ENCODE measurements at regions not wholly inside any gene's neighbourhood (a gene's known extent, or its start where the extent isn't known, plus 50 kb on each side); places are given as distances from the start of the nearest gene placed in this dataset.

- H3K14ac ChIP-seq (ENCODE audit: low read length): no peak overlapping the region
- H3K4me3 ChIP-seq (ENCODE audit: low read length in 2 of 2): no peak overlapping the region
- no peak overlapping the region for H3K4ac ChIP-seq (ENCODE audit: low read length)
- H3K36me3 ChIP-seq (replicated peaks in 1 of 2; ENCODE audit: control insufficient read depth in 2 of 2, insufficient read depth in 2 of 2, low read length in 2 of 2): no peaks in the 10 kb centered on the region
- WGBS, 2 donors (ENCODE audit: extremely low coverage in 2 of 2, insufficient read length in 2 of 2, insufficient replicate concordance in 1 of 2): no CpG with 5 or more reads among the region's 1 CpG
- H3K18ac ChIP-seq (ENCODE audit: low read length): no peak overlapping the region
- no peak overlapping the region for H2AK5ac ChIP-seq (ENCODE audit: low read depth, low read length)
- H2AFZ ChIP-seq (ENCODE audit: low read length): no peak overlapping the region
- no peak overlapping the region for H3K4me2 ChIP-seq (ENCODE audit: insufficient read depth, low read length, poor library complexity, severe bottlenecking)
- no peaks in the 10 kb centered on the region for H3K4me1 ChIP-seq (ENCODE audit: control insufficient read depth in 2 of 2, insufficient read depth in 1 of 2, low read depth in 1 of 2, low read length in 2 of 2)
- H3K27me3 ChIP-seq (ENCODE audit: control insufficient read depth in 3 of 3, insufficient read depth in 3 of 3, low read depth in 1 of 3, low read length in 3 of 3): no peaks in the 10 kb centered on the region
- no peak overlapping the region for H2BK12ac ChIP-seq (ENCODE audit: low read length)
- H2BK15ac ChIP-seq (ENCODE audit: low read length): no peak overlapping the region
- no peak overlapping the region for H4K8ac ChIP-seq (ENCODE audit: low read depth, low read length)
- no peak overlapping the region for H3K27ac ChIP-seq (replicated peaks; ENCODE audit: low read length)
- H2BK5ac ChIP-seq (ENCODE audit: low read length): no peak overlapping the region
- no peak overlapping the region for H2BK120ac ChIP-seq (ENCODE audit: low read depth, low read length)
- DNase-seq (ENCODE audit: low spot score): no peak
- no peak overlapping the region for H3K9ac ChIP-seq (ENCODE audit: low read depth, low read length, poor library complexity)
- H4K91ac ChIP-seq (ENCODE audit: low read depth, low read length, poor library complexity): no peak overlapping the region
- no peak overlapping the region for H3K23ac ChIP-seq (ENCODE audit: low read depth, low read length, poor library complexity)
- H3K79me1 ChIP-seq (ENCODE audit: low read depth, low read length): peaks cover 2% of the 10 kb centered on the region
- no peaks in the 10 kb centered on the region for H3K9me3 ChIP-seq (replicated peaks in 1 of 2; ENCODE audit: control insufficient read depth in 2 of 2, insufficient read depth in 1 of 2, low read depth in 1 of 2, low read length in 2 of 2)
Observed at GRCh38 chr2:75287624-75288316, 88.5 kb upstream of the TACR1 start.

GRCh38 chr2:75284345-75284744, 85.0 kb upstream of the TACR1 start:
- no peak overlapping the region for H3K18ac ChIP-seq (ENCODE audit: low read length)
- no peak overlapping the region for H4K8ac ChIP-seq (ENCODE audit: low read depth, low read length)
- H3K23ac ChIP-seq (ENCODE audit: low read depth, low read length, poor library complexity): no peak overlapping the region
- H2AK5ac ChIP-seq (ENCODE audit: low read depth, low read length): no peak overlapping the region
- H3K27ac ChIP-seq (replicated peaks; ENCODE audit: low read length): no peak overlapping the region
- no peak for DNase-seq (ENCODE audit: low spot score)
- H3K4me2 ChIP-seq (ENCODE audit: insufficient read depth, low read length, poor library complexity, severe bottlenecking): no peak overlapping the region
- no peak overlapping the region for H3K14ac ChIP-seq (ENCODE audit: low read length)
- H3K4ac ChIP-seq (ENCODE audit: low read length): no peak overlapping the region
- H2BK15ac ChIP-seq (ENCODE audit: low read length): no peak overlapping the region
- no peaks in the 10 kb centered on the region for H3K9me3 ChIP-seq (replicated peaks in 1 of 2; ENCODE audit: control insufficient read depth in 2 of 2, insufficient read depth in 1 of 2, low read depth in 1 of 2, low read length in 2 of 2)
- no peak overlapping the region for H2BK12ac ChIP-seq (ENCODE audit: low read length)
- no peak overlapping the region for H4K91ac ChIP-seq (ENCODE audit: low read depth, low read length, poor library complexity)
- no peaks in the 10 kb centered on the region for H3K36me3 ChIP-seq (replicated peaks in 1 of 2; ENCODE audit: control insufficient read depth in 2 of 2, insufficient read depth in 2 of 2, low read length in 2 of 2)
- WGBS, 2 donors (ENCODE audit: extremely low coverage in 2 of 2, insufficient read length in 2 of 2, insufficient replicate concordance in 1 of 2): no CpG with 5 or more reads among the region's 2 CpGs
- no peak overlapping the region for H2BK120ac ChIP-seq (ENCODE audit: low read depth, low read length)
- H3K9ac ChIP-seq (ENCODE audit: low read depth, low read length, poor library complexity): no peak overlapping the region
- H2AFZ ChIP-seq (ENCODE audit: low read length): no peak overlapping the region
- H3K4me3 ChIP-seq (ENCODE audit: low read length in 2 of 2): no peak overlapping the region
- no peaks in the 10 kb centered on the region for H3K27me3 ChIP-seq (ENCODE audit: control insufficient read depth in 3 of 3, insufficient read depth in 3 of 3, low read depth in 1 of 3, low read length in 3 of 3)
- H3K4me1 ChIP-seq (ENCODE audit: control insufficient read depth in 2 of 2, insufficient read depth in 1 of 2, low read depth in 1 of 2, low read length in 2 of 2): no peaks in the 10 kb centered on the region
- H3K79me1 ChIP-seq (ENCODE audit: low read depth, low read length): no peaks in the 10 kb centered on the region
- no peak overlapping the region for H2BK5ac ChIP-seq (ENCODE audit: low read length)

GRCh38 chr2:75278821-75279379, 79.6 kb upstream of the TACR1 start:
- no peak overlapping the region for H4K91ac ChIP-seq (ENCODE audit: low read depth, low read length, poor library complexity)

GRCh38 chr2:75278314-75278713, 79.0 kb upstream of the TACR1 start:
- no peak for DNase-seq (ENCODE audit: low spot score)
- Histone ChIP-seq H4K8ac (ENCODE audit: low read depth, low read length) (no peak overlapping the region), H3K36me3 (replicated peaks in 1 of 2; ENCODE audit: control insufficient read depth in 2 of 2, insufficient read depth in 2 of 2, low read length in 2 of 2) (no peaks in the 10 kb centered on the region), H3K23ac (ENCODE audit: low read depth, low read length, poor library complexity) (no peak overlapping the region), H2AFZ (ENCODE audit: low read length) (no peak overlapping the region), H3K9me3 (replicated peaks in 1 of 2; ENCODE audit: control insufficient read depth in 2 of 2, insufficient read depth in 1 of 2, low read depth in 1 of 2, low read length in 2 of 2) (no peaks in the 10 kb centered on the region), H2AK5ac (ENCODE audit: low read depth, low read length) (no peak overlapping the region), H3K14ac (ENCODE audit: low read length) (no peak overlapping the region), H2BK120ac (ENCODE audit: low read depth, low read length) (no peak overlapping the region), H4K91ac (ENCODE audit: low read depth, low read length, poor library complexity) (no peak overlapping the region), H3K4me1 (ENCODE audit: control insufficient read depth in 2 of 2, insufficient read depth in 1 of 2, low read depth in 1 of 2, low read length in 2 of 2) (peaks cover 0 to 4% of the 10 kb centered on the region in 2 donors), H3K4me3 (ENCODE audit: low read length in 2 of 2) (no peak overlapping the region), H2BK12ac (ENCODE audit: low read length) (no peak overlapping the region), H3K4me2 (ENCODE audit: insufficient read depth, low read length, poor library complexity, severe bottlenecking) (no peak overlapping the region), H3K27me3 (ENCODE audit: control insufficient read depth in 3 of 3, insufficient read depth in 3 of 3, low read depth in 1 of 3, low read length in 3 of 3) (no peaks in the 10 kb centered on the region), H3K79me1 (ENCODE audit: low read depth, low read length) (no peaks in the 10 kb centered on the region), H2BK5ac (ENCODE audit: low read length) (no peak overlapping the region), H2BK15ac (ENCODE audit: low read length) (no peak overlapping the region), H3K9ac (ENCODE audit: low read depth, low read length, poor library complexity) (no peak overlapping the region), H3K18ac (ENCODE audit: low read length) (no peak overlapping the region), H3K4ac (ENCODE audit: low read length) (no peak overlapping the region), H3K27ac (replicated peaks; ENCODE audit: low read length) (no peak overlapping the region)
- no CpG with 5 or more reads among the region's 3 CpGs for WGBS, 2 donors (ENCODE audit: extremely low coverage in 2 of 2, insufficient read length in 2 of 2, insufficient replicate concordance in 1 of 2)

More at GRCh38 chr2:75278821-75279379, 79.6 kb upstream of the TACR1 start:
- no peak overlapping the region for H3K14ac ChIP-seq (ENCODE audit: low read length)
- peaks cover 0 to 4% of the 10 kb centered on the region in 2 donors for H3K4me1 ChIP-seq (ENCODE audit: control insufficient read depth in 2 of 2, insufficient read depth in 1 of 2, low read depth in 1 of 2, low read length in 2 of 2)
- no peaks in the 10 kb centered on the region for H3K79me1 ChIP-seq (ENCODE audit: low read depth, low read length)
- no peak overlapping the region for H2BK12ac ChIP-seq (ENCODE audit: low read length)
- DNase-seq (ENCODE audit: low spot score): no peak
- H2AFZ ChIP-seq (ENCODE audit: low read length): no peak overlapping the region
- H3K18ac ChIP-seq (ENCODE audit: low read length): no peak overlapping the region
- no peak overlapping the region for H2AK5ac ChIP-seq (ENCODE audit: low read depth, low read length)
- no CpG with 5 or more reads among the region's 5 CpGs for WGBS, 2 donors (ENCODE audit: extremely low coverage in 2 of 2, insufficient read length in 2 of 2, insufficient replicate concordance in 1 of 2)
- H3K27ac ChIP-seq (replicated peaks; ENCODE audit: low read length): no peak overlapping the region
- H2BK5ac ChIP-seq (ENCODE audit: low read length): no peak overlapping the region
- H2BK15ac ChIP-seq (ENCODE audit: low read length): no peak overlapping the region
- no peak overlapping the region for H4K8ac ChIP-seq (ENCODE audit: low read depth, low read length)
- H3K36me3 ChIP-seq (replicated peaks in 1 of 2; ENCODE audit: control insufficient read depth in 2 of 2, insufficient read depth in 2 of 2, low read length in 2 of 2): no peaks in the 10 kb centered on the region
- no peak overlapping the region for H3K9ac ChIP-seq (ENCODE audit: low read depth, low read length, poor library complexity)
- H3K4me3 ChIP-seq (ENCODE audit: low read length in 2 of 2): no peak overlapping the region
- no peak overlapping the region for H3K23ac ChIP-seq (ENCODE audit: low read depth, low read length, poor library complexity)
- no peak overlapping the region for H2BK120ac ChIP-seq (ENCODE audit: low read depth, low read length)
- no peaks in the 10 kb centered on the region for H3K27me3 ChIP-seq (ENCODE audit: control insufficient read depth in 3 of 3, insufficient read depth in 3 of 3, low read depth in 1 of 3, low read length in 3 of 3)
- no peak overlapping the region for H3K4ac ChIP-seq (ENCODE audit: low read length)
- no peak overlapping the region for H3K4me2 ChIP-seq (ENCODE audit: insufficient read depth, low read length, poor library complexity, severe bottlenecking)
- H3K9me3 ChIP-seq (replicated peaks in 1 of 2; ENCODE audit: control insufficient read depth in 2 of 2, insufficient read depth in 1 of 2, low read depth in 1 of 2, low read length in 2 of 2): no peaks in the 10 kb centered on the region
